ENCODE measurements at regions not wholly inside any gene's neighbourhood (a gene's known extent, or its start where the extent isn't known, plus 50 kb on each side); places are given as distances from the start of the nearest gene placed in this dataset.

GRCh38 chr15:70492240-70493177 lies 270.8 kb downstream of the UACA start (continued):
- TF ChIP-seq ATF3 (IDR thresholded peaks at IDR 0.05; ENCODE audit: insufficient read depth, low read depth, low read length) (no peak), CHD1 (IDR thresholded peaks at IDR 0.05; ENCODE audit: low read depth, low read length) (no peak), CBX5 (IDR thresholded peaks at IDR 0.05; ENCODE audit: low read depth, low read length) (no peak), SP1 (IDR thresholded peaks at IDR 0.05; ENCODE audit: low read depth, low read length) (no peak), RFX5 (IDR thresholded peaks at IDR 0.05; ENCODE audit: borderline replicate concordance, low read depth, low read length) (no peak), CEBPB (IDR thresholded peaks at IDR 0.05; ENCODE audit: low read depth, low read length) (no peak)

Measured in H1 (cell line).